HUES48 (cell line): ENCODE measurements at regions not wholly inside any gene's neighbourhood (a gene's known extent, or its start where the extent isn't known, plus 50 kb on each side); places are given as distances from the start of the nearest gene placed in this dataset.

Experiments
- H3K27ac ChIP-seq: one replicate; pipeline ENCODE4 v1.7.0; 2013; ENCODE audit warnings: low read depth, low read length, inconsistent platforms
- H3K27me3 ChIP-seq: 2 replicates; pipeline ENCODE4 v1.6.1; 2013; ENCODE audit warnings: mild to moderate bottlenecking, low read length; ENCODE audit not compliant: control insufficient read depth, insufficient read depth
- H3K36me3 ChIP-seq: 2 replicates; pipeline ENCODE4 v1.6.1; 2013; ENCODE audit warnings: low read length; ENCODE audit not compliant: control insufficient read depth, insufficient read depth
- H3K4me1 ChIP-seq: 2 replicates; pipeline ENCODE4 v1.6.1; 2013; ENCODE audit warnings: mild to moderate bottlenecking, low read length; ENCODE audit not compliant: control insufficient read depth, insufficient read depth
- H3K4me3 ChIP-seq: 2 replicates; pipeline ENCODE4 v1.5.1; 2013; ENCODE audit warnings: mild to moderate bottlenecking, low read depth, low read length
- H3K9ac ChIP-seq: 2 replicates; pipeline ENCODE4 v1.6.1; 2013; ENCODE audit warnings: mild to moderate bottlenecking, low read depth, low read length, moderate library complexity
- H3K9me3 ChIP-seq: 2 replicates; pipeline ENCODE4 v1.6.1; 2013; ENCODE audit warnings: low read length; ENCODE audit not compliant: control insufficient read depth, insufficient read depth

- no peaks in the 10 kb centered on the region for H3K36me3 ChIP-seq
- no peak overlapping the region for H3K27ac ChIP-seq
- no peaks in the 10 kb centered on the region for H3K27me3 ChIP-seq
- peaks cover 10% of the 10 kb centered on the region for H3K4me1 ChIP-seq
- no peak overlapping the region for H3K4me3 ChIP-seq
- H3K9ac ChIP-seq = no peak overlapping the region
- H3K9me3 ChIP-seq = no peaks in the 10 kb centered on the region
Measured at GRCh38 chr3:107954845-107955244, 136.0 kb downstream of the CD47 start.

DNA sequence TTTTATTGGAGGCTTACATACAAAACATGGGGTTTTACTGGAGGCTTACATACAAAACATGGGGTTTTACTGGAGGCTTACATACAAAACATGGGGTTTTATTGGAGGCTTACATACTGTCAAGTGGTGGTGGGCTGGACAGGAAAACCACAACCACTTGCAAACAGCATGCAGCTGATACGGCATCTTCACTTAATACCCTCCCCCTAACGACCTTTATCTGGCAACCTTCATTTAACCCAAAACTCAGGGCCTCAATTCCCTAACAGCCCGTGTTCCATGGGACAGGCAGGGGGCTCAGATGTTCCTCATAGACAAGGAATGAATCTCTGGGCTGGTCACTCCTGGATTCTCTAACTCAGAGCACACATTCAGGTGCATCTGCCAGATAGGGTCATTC is 137.1 kb downstream of the CD47 start:
- peaks cover 10% of the 10 kb centered on the region for H3K4me1 ChIP-seq
- no peak overlapping the region for H3K27ac ChIP-seq
- no peaks in the 10 kb centered on the region for H3K36me3 ChIP-seq
- no peak overlapping the region for H3K9ac ChIP-seq
- no peaks in the 10 kb centered on the region for H3K27me3 ChIP-seq
- H3K9me3 ChIP-seq = no peaks in the 10 kb centered on the region
- H3K4me3 ChIP-seq = no peak overlapping the region

GRCh38 chr3:107951126-107951525 is 139.7 kb downstream of the CD47 start:
- H3K36me3 ChIP-seq = no peaks in the 10 kb centered on the region
- H3K9me3 ChIP-seq = no peaks in the 10 kb centered on the region
- H3K27ac ChIP-seq = no peak overlapping the region

GRCh38 chr3:107950417-107950816 is 140.4 kb downstream of the CD47 start:
- Histone ChIP-seq H3K4me1 (no peaks in the 10 kb centered on the region), H3K9me3 (no peaks in the 10 kb centered on the region), H3K27ac (no peak overlapping the region), H3K36me3 (no peaks in the 10 kb centered on the region), H3K27me3 (no peaks in the 10 kb centered on the region), H3K4me3 (no peak overlapping the region), H3K9ac (no peak overlapping the region)

More at GRCh38 chr3:107951126-107951525, 139.7 kb downstream of the CD47 start:
- no peaks in the 10 kb centered on the region for H3K4me1 ChIP-seq
- H3K9ac ChIP-seq = no peak overlapping the region
- no peaks in the 10 kb centered on the region for H3K27me3 ChIP-seq
- H3K4me3 ChIP-seq = no peak overlapping the region

DNA sequence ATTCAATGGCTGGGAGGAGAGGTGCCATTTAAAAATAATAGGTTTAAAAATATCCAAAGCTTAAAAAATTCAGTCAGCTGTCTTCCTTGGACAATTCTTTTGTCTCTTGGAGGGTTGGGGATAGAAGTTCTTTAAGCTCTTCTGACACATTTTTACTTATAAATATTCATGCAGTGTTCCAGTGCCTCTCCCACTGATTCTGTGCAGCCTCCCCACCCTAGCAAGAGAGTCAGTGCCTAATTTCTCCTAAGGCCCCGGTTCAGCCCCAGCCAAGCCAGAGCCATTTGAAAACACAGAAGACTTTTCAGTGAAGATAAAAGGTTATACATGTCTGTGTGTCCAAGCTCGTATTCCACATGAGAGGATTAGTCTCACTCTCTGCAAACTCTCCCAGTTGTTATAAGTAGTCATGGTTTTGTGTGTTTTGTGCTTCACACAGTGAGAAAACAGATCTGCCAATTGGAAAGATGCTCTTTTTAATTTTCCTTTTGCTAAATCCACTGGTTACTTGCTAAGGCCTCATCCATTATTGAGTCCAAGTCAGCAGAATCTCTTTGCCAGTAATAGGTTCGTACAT is 141.3 kb downstream of the CD47 start:
- Histone ChIP-seq H3K36me3 (no peaks in the 10 kb centered on the region), H3K27ac (no peak overlapping the region), H3K4me1 (no peaks in the 10 kb centered on the region), H3K4me3 (no peak overlapping the region), H3K9ac (no peak overlapping the region), H3K9me3 (no peaks in the 10 kb centered on the region), H3K27me3 (no peaks in the 10 kb centered on the region)

DNA sequence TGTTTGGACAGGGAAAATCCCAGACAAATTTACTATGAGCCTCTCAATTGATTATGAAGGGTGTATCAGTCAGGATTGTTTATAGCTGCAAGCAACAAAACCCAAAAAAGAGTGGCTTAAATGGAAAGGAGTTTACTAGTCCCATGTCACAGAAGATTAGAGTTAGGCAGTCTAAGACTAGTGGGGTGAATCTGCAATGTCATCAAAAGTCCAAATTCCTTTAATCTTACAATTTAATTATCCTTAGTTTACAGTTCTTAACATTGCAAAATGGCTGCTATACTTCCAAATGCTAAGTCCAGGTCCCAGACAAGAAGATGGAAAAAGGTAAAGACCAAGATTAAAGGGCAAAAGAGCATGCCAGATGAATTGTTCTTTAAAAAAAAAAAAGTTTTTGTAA is 143.6 kb downstream of the CD47 start:
- no peak overlapping the region for H3K9ac ChIP-seq
- H3K27me3 ChIP-seq = no peaks in the 10 kb centered on the region
- no peak overlapping the region for H3K4me3 ChIP-seq
- no peaks in the 10 kb centered on the region for H3K36me3 ChIP-seq
- H3K4me1 ChIP-seq = no peaks in the 10 kb centered on the region
- no peaks in the 10 kb centered on the region for H3K9me3 ChIP-seq
- no peak overlapping the region for H3K27ac ChIP-seq

DNA sequence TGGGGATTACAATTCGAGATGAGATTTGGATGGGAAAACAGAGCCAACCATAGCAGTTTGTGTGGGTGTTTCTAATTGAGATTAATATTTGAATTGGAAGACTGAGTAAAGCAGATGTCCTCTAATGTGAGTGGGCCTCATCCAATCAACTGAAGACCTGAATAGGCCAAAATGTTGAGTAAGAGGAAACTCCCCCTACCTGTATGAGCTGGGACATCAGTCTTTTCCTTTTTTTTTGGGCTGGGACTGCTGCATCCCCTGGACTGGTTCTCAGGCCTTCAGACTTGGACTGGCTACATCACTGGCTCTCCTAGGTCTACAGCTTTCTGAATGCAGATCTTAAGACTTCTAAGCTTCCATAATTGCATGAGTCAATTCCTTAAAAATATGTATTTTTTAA is 144.1 kb downstream of the CD47 start:
- H3K9ac ChIP-seq = no peak overlapping the region
- H3K9me3 ChIP-seq = no peaks in the 10 kb centered on the region
- no peaks in the 10 kb centered on the region for H3K36me3 ChIP-seq
- H3K27ac ChIP-seq = no peak overlapping the region
- H3K27me3 ChIP-seq = no peaks in the 10 kb centered on the region
- H3K4me3 ChIP-seq = no peak overlapping the region
- H3K4me1 ChIP-seq = no peaks in the 10 kb centered on the region

- Histone ChIP-seq H3K9me3 (no peaks in the 10 kb centered on the region), H3K9ac (no peak overlapping the region), H3K27ac (no peak overlapping the region), H3K27me3 (no peaks in the 10 kb centered on the region), H3K4me3 (no peak overlapping the region), H3K4me1 (no peaks in the 10 kb centered on the region), H3K36me3 (no peaks in the 10 kb centered on the region)
Measured at GRCh38 chr3:107945417-107946094, 145.3 kb downstream of the CD47 start.

GRCh38 chr3:107943786-107944523 is 146.9 kb downstream of the CD47 start:
- Histone ChIP-seq H3K36me3 (no peaks in the 10 kb centered on the region), H3K9me3 (no peaks in the 10 kb centered on the region), H3K27ac (no peak overlapping the region), H3K9ac (no peak overlapping the region), H3K27me3 (no peaks in the 10 kb centered on the region), H3K4me3 (no peak overlapping the region), H3K4me1 (peaks cover 6% of the 10 kb centered on the region; the same call in 1 of the 2 replicates)

DNA sequence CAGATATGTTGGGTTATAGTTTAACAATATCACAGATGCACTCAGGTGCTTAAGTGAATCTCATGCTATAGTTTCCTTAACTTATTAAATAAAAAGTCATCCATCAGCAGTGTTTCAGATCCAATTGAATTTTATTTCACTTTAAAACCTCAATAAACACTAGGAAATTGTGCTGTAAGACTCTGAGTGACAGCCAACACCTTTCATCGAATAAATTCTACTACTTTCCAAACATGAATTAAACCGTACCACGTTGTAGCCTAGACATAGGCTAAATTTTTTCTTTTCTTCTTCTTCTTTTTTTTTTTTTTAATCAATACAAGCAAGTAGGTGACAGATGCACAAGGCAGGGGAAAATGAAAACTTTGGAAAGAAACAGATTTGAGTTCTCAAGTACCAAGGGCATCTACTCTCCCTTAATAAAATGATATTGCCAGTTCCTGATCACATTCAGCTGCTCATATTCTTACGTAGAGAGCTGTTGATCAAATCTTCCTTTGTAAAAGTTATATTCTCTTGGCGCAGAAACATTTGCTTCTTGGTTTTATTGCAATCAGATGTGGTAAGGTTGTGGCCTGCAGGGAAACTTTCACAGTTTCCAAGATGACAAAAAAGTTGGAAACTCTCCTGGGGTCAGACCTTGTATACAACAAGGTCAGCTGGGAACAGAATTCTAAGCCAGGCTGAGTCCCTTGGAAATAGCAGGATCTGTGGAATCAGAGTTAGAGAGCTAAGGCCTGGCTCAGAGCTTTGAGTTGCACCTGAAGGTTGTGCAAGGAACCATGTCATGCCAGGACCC is 147.7 kb downstream of the CD47 start:
- Histone ChIP-seq H3K27ac (no peak overlapping the region), H3K27me3 (no peaks in the 10 kb centered on the region), H3K9me3 (no peaks in the 10 kb centered on the region), H3K4me3 (no peak overlapping the region), H3K4me1 (peaks cover 6% of the 10 kb centered on the region; the same call in 1 of the 2 replicates), H3K36me3 (no peaks in the 10 kb centered on the region), H3K9ac (no peak overlapping the region)
